ENCODE measurements at regions not wholly inside any gene's neighbourhood (a gene's known extent, or its start where the extent isn't known, plus 50 kb on each side); places are given as distances from the start of the nearest gene placed in this dataset.
A peak's percentile ranks its signal among the peaks of the same experiment; 100 is the strongest.

GRCh38 chr18:46204143-46204542 lies 100.0 kb downstream of the HAUS1 start:
- FAIRE-seq, result no peak
- no peak for TF ChIP-seq CTCF (IDR thresholded peaks at IDR 0.05; ENCODE audit: insufficient read depth, missing control alignments)
- DNase-seq (ENCODE audit: insufficient read length, low spot score), result no peak

GRCh38 chr18:46207985-46208384 lies 103.8 kb downstream of the HAUS1 start:
- TF ChIP-seq CTCF (IDR thresholded peaks at IDR 0.05; ENCODE audit: insufficient read depth, missing control alignments), result no peak
- DNase-seq (ENCODE audit: insufficient read length, low spot score) (no peak), FAIRE-seq (peak; percentile 21)

GRCh38 chr18:46209161-46209560 lies 105.0 kb downstream of the HAUS1 start:
- TF ChIP-seq CTCF (IDR thresholded peaks at IDR 0.05; ENCODE audit: insufficient read depth, missing control alignments), result no peak
- no peak for FAIRE-seq
- DNase-seq (ENCODE audit: insufficient read length, low spot score), result no peak

- TF ChIP-seq CTCF (IDR thresholded peaks at IDR 0.05; ENCODE audit: insufficient read depth, missing control alignments), result no peak
- FAIRE-seq (no peak), DNase-seq (ENCODE audit: insufficient read length, low spot score) (no peak)
Measured at GRCh38 chr18:46211816-46212215, 107.6 kb downstream of the HAUS1 start.

- no peak for TF ChIP-seq CTCF (IDR thresholded peaks at IDR 0.05; ENCODE audit: insufficient read depth, missing control alignments)
- FAIRE-seq (peak; percentile 72), DNase-seq (ENCODE audit: insufficient read length, low spot score) (no peak)
Measured at GRCh38 chr18:46212398-46212797, 108.2 kb downstream of the HAUS1 start.

GRCh38 chr18:46213295-46213694 lies 109.1 kb downstream of the HAUS1 start:
- DNase-seq (ENCODE audit: insufficient read length, low spot score) (no peak), FAIRE-seq (no peak)
- TF ChIP-seq CTCF (IDR thresholded peaks at IDR 0.05; ENCODE audit: insufficient read depth, missing control alignments), result peak; percentile 47

- peak; percentile 81 for FAIRE-seq
- DNase-seq (ENCODE audit: insufficient read length, low spot score), result no peak
- TF ChIP-seq CTCF (IDR thresholded peaks at IDR 0.05; ENCODE audit: insufficient read depth, missing control alignments), result no peak
Measured at GRCh38 chr18:46214435-46214834, 110.2 kb downstream of the HAUS1 start.
